ENCODE measurements at regions not wholly inside any gene's neighbourhood (a gene's known extent, or its start where the extent isn't known, plus 50 kb on each side); places are given as distances from the start of the nearest gene placed in this dataset.

- TF ChIP-seq CTCF (conservative IDR thresholded peaks at IDR 0.05 in 1 of 2, IDR thresholded peaks at IDR 0.05 in 1 of 2; ENCODE audit: low read depth in 1 of 2, low read length in 2 of 2) = no peak
- no peak for TF ChIP-seq EZH2 (IDR thresholded peaks at IDR 0.05; ENCODE audit: low read length, missing control alignments)
Observed at GRCh38 chr10:113335592-113335991, 217.3 kb upstream of the HABP2 start.

Measured in fibroblast of lung (primary cell).